Type B pancreatic cell (in vitro differentiated cells): ENCODE measurements at regions not wholly inside any gene's neighbourhood (a gene's known extent, or its start where the extent isn't known, plus 50 kb on each side); places are given as distances from the start of the nearest gene placed in this dataset.
A peak's percentile ranks its signal among the peaks of the same experiment; 100 is the strongest.
"Not testable (repeated sequence)": the region's sequence is repeated elsewhere in the genome, so short reads cannot be mapped to it uniquely, and the experiment has no call there.

Source experiments
- DNase-seq: peaks from one replicate; pipeline ENCODE4 v3.0.0; 2021; ENCODE audit warnings: mixed read lengths; ENCODE audit not compliant: unreplicated experiment; ENCODE audit errors: extremely low spot score
- H3K27ac Mint-ChIP-seq: 2 replicates; pipeline ENCODE4 v1.8.0; 2021; ENCODE audit warnings: mild to moderate bottlenecking, mixed read lengths
- H3K27me3 Mint-ChIP-seq: 2 replicates; pipeline ENCODE4 v1.8.0; 2021; ENCODE audit warnings: mixed read lengths
- H3K36me3 Mint-ChIP-seq: 2 replicates; pipeline ENCODE4 v1.8.0; 2021; ENCODE audit warnings: mixed read lengths
- H3K4me1 Mint-ChIP-seq: one replicate; pipeline ENCODE4 v1.8.0; 2021; ENCODE audit warnings: mixed read lengths; ENCODE audit not compliant: unreplicated experiment
- H3K4me3 Mint-ChIP-seq: 2 replicates; pipeline ENCODE4 v1.8.0; 2021; ENCODE audit warnings: mild to moderate bottlenecking, mixed read lengths
- H3K9me3 Mint-ChIP-seq: 2 replicates; pipeline ENCODE4 v1.8.0; 2021; ENCODE audit warnings: mixed read lengths
- CTCF ChIP-seq: fragments of 200-600 bp; sonication (generic); conservative IDR thresholded peaks from 2 replicates; pipeline ENCODE4 v1.5.0; 2021; ENCODE audit warnings: antibody characterized with exemption, mild to moderate bottlenecking

DNA sequence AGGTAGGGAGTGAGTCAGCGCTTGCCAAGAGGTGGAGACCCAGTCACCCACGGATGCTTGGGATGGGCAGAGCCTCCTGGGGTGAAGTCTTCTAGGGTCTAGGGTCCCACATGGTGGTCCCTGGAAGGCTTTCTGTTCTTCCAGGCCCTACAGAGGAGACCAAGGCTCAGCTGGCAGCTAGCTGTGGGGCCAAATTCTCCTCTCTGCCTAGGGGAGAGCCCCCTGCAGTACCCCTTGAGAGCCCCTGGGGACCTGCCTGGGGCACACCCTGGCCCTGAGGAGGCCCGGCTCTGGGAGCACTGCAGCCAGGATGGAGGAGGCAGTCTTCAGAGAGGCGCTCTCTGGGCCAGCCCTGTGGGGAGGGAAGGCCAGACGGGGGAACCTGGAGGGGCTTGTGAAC lies 128.6 kb upstream of the SMURF2 start:
- H3K9me3 Mint-ChIP-seq, DNase-seq, H3K27ac Mint-ChIP-seq, H3K36me3 Mint-ChIP-seq, H3K27me3 Mint-ChIP-seq, H3K4me1 Mint-ChIP-seq, H3K4me3 Mint-ChIP-seq: not testable (repeated sequence)

GRCh38 chr17:64790193-64790592 lies 128.1 kb upstream of the SMURF2 start:
- DNase-seq = not testable (repeated sequence)

GRCh38 chr17:64789061-64789445 lies 126.9 kb upstream of the SMURF2 start:
- not testable (repeated sequence) for H3K9me3 Mint-ChIP-seq, H3K27me3 Mint-ChIP-seq, DNase-seq, H3K4me3 Mint-ChIP-seq, H3K36me3 Mint-ChIP-seq, H3K4me1 Mint-ChIP-seq
- peak overlapping the region; percentile 85 for H3K27ac Mint-ChIP-seq

More at GRCh38 chr17:64790193-64790592, 128.1 kb upstream of the SMURF2 start:
- not testable (repeated sequence) for H3K36me3 Mint-ChIP-seq, H3K4me1 Mint-ChIP-seq, H3K27me3 Mint-ChIP-seq, H3K27ac Mint-ChIP-seq, H3K4me3 Mint-ChIP-seq, H3K9me3 Mint-ChIP-seq

GRCh38 chr17:64788286-64789060 lies 126.4 kb upstream of the SMURF2 start:
- Mint-ChIP-seq H3K27ac (no peak overlapping the region), H3K9me3 (no peaks in the 10 kb centered on the region)
- no peak for DNase-seq

DNA sequence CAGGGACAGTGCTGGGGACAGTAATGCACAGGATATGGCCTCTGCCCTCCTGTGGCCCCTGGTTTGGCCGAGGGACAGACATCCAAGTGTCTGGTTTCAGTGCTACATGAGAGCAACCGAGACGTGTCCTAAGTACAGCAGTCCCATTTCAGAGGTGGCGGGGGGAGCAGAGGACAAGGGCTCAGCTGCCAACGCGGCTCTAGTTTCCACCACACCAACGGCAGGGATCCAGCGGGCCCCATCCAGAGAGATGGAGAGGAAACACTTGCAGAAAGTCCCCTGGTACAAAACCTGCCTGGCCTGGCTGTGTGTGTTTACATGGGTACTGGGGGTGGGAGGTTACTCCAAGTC lies 125.8 kb upstream of the SMURF2 start:
- no peak for TF ChIP-seq CTCF
- Mint-ChIP-seq H3K27ac (peak overlapping the region; percentile 97), H3K9me3 (no peaks in the 10 kb centered on the region), H3K4me1 (peaks cover 8% of the 10 kb centered on the region), H3K27me3 (no peaks in the 10 kb centered on the region), H3K36me3 (peaks cover 7% of the 10 kb centered on the region), H3K4me3 (no peak overlapping the region)
- no peak for DNase-seq

More at GRCh38 chr17:64788286-64789060, 126.4 kb upstream of the SMURF2 start:
- no peak for TF ChIP-seq CTCF
- Mint-ChIP-seq H3K36me3 (peaks cover 5% of the 10 kb centered on the region), H3K4me1 (peaks cover 8% of the 10 kb centered on the region), H3K27me3 (no peaks in the 10 kb centered on the region), H3K4me3 (no peak overlapping the region)

DNA sequence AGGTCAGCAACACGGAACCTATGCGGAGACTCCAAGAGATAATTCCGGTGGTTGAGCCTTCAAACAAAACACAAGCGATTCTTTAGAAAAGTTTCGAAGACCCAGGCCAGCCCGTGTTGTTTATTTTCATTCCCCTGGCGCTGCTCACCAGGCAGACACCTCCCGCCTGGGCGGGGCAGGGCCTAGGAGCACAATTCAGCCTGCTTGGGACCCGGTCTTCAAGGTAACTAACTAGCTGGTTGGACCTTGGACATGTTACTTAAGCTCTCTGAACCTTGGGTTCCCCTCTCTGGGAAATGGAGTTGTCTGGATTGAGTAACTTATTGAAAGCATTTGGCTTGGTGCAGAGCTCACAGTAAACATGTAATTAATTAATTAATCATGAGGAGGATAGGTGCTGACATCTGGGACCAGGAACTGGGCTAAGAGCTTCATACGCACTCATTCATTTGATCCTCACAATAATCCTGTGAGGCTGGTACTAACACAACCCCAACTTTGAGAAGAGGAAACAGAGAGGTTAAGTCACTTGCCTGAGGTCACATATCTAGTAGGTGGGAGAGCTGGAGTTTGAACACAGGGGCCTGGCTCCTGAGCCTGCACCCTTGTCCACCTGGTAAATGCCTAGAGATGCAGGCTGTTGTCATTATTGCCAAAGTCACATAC lies 125.3 kb upstream of the SMURF2 start:
- no peaks in the 10 kb centered on the region for H3K9me3 Mint-ChIP-seq
- peak overlapping the region; percentile 97 for H3K27ac Mint-ChIP-seq
- H3K36me3 Mint-ChIP-seq = peaks cover 9% of the 10 kb centered on the region

More for the DNA sequence above, 125.3 kb upstream of the SMURF2 start:
- peaks cover 9% of the 10 kb centered on the region for H3K4me1 Mint-ChIP-seq
- peaks cover 2% of the 10 kb centered on the region for H3K27me3 Mint-ChIP-seq
- TF ChIP-seq CTCF = no peak
- no peak for DNase-seq
- peak overlapping the region; percentile 54 for H3K4me3 Mint-ChIP-seq
